GM21390 (cell line): ENCODE measurements at regions not wholly inside any gene's neighbourhood (a gene's known extent, or its start where the extent isn't known, plus 50 kb on each side); places are given as distances from the start of the nearest gene placed in this dataset.
"Not testable (repeated sequence)": the region's sequence is repeated elsewhere in the genome, so short reads cannot be mapped to it uniquely, and the experiment has no call there.

Experiments used
- ATAC-seq: cut with Tn5 transposase; IDR thresholded peaks from one replicate; pipeline ENCODE4 v1.9.1; 2021; ENCODE audit not compliant: unreplicated experiment

DNA sequence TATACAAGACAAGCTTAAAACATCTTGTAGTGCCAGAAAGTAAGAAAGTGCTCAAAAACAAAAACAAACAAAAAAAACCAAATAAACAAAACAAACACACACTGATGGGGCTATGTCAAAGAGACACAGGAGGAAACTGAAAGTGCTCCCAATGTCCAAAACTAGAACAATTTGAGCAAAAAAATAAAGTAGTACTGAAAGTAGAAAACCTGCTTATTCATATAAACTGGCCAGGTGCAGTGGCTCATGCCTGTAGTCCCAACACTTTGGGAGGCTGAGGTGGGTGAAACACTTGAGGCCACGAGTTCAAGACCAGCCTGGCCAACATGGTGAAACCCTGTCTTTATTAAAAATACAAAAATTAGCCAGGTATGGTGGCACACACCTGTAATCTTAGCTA lies 129.9 kb downstream of the GLUL start:
- no peak for ATAC-seq

DNA sequence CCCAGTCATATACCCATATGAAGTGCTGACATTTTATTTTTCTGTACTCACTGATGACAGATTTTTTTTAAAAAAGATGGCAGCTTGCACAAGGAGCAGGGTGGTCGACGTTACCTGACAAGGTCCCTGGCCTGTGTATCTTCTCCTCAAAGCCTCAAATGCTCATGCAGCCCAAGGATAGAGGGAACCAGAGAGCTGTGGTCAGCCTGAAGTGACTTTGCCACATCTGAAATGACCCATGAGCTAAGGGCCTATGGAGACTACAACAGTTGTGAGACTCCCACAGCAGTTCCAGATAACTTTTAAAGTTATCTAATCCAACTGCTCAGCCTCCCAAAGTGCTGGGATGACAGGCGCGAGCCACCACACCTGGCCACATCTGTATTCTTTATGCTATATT lies 131.1 kb downstream of the GLUL start:
- no peak for ATAC-seq

DNA sequence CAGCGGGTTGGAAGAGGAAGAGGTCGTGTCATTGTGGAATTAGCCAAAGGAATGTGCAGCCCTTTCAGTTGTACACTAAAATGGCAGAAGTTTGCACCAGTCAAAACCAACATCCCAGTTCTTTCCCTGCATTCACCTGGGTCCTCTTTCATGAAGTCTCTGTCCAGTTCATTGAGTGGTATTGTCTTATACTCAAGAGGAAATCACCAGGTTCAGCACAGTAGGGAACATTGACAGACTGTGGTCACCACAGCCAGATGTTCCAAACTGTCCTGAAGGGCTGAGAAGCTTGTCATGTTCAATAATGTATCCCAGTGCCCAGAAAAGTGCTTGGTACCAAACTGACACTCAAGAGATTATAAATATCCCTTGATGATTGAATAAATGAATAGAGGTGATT lies 131.6 kb downstream of the GLUL start:
- no peak for ATAC-seq

DNA sequence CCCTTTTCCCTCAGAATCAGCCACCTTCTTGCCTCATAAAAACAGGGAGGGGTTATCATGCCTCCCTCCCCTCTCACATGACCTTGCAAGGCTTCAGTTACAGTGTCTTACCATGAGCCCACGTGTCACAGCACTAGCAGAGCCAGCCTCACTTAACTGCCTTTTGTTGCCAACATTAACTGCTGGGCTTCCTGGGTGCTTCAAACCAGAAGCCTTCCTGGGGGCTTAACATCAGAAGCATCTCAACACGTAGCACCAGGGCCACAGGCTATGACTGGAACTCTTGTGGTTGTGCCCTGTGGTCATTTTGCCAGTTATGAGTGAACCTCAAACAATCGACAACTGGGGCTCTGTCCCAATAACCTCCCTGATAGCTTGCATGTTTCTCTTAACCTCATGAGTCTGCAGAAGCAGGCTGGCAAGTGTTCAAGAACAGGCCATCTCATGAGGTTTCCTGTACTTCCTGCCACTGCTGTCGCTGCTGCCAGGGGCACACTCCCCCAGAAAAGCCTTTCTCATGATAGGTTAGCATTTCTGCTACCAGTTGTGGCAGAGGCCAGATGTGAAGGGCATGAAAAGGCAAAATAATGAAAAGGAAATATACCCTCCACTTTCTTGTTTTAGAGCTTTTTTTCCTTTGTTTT lies 132.2 kb downstream of the GLUL start:
- ATAC-seq: peak; percentile 63

DNA sequence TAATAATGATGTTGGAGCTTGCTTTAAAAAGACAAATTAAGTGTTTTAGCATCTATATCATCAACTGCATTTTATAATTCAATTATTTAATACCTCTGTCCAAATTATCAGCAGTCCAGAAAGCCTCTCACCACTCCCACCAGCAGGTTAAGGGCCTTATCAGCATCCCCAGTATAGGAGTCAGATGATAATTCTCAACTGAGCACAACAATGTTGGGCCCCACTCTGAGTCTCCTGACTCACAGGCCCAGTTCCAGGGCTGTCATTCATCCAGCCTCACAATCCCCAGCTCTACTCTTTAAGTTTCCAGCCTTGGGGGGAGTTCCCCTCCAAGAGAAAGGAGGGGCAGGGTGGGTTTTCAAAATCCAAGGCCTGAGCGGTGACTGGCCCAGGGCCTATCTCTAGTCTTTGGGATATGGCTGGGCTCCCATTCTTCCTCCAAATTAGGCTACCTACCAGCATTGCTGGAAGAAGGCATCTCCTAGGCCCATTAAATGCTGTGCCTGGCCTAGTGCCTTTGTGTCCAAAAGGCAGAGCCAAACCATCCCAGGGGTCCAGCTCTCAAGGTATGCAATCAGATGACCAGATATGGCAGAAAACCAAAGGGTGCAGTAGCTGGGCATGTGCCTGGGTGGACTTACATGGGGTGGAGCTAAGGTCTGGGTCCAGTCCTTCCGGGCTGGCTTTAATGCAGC lies 134.1 kb downstream of the GLUL start:
- no peak for ATAC-seq

DNA sequence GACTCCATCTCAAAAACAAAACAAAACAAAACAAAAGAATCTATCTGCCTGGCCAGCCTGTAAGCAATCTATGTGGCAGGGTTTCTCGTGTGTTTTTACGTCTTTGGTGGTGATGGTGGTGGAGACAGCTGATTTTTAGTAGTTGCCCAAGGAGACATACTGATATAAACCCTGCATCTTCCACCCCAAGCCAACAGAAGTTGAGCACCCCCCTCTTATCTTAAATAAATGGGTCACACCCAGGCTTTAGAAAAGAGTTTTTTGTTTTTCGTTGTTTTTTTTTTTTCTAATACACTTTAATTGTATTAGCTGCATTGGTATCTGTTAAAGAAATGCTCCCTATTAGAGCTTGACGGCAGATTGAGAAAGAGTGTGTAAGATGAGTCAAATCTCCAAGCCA lies 134.7 kb downstream of the GLUL start:
- no peak for ATAC-seq

DNA sequence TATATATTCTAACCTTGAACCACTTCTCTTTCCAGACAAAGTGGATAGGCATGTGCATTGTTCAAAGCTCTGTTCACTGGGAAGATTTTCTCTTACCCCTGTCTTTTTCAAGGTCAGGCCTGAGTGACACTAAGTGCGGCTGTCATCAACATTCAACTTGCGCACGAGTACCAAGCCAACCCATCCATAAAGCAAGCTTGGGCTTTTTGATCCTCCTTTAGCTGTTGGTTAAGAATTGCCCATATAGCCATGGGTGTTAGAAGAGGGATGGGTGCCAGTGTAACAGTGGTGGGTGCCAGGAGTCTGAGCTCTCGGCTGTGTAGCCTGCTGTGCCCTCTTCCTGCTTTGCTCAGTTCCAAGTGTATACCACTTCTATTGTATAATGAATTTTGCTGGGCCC lies 136.1 kb downstream of the GLUL start:
- no peak for ATAC-seq

DNA sequence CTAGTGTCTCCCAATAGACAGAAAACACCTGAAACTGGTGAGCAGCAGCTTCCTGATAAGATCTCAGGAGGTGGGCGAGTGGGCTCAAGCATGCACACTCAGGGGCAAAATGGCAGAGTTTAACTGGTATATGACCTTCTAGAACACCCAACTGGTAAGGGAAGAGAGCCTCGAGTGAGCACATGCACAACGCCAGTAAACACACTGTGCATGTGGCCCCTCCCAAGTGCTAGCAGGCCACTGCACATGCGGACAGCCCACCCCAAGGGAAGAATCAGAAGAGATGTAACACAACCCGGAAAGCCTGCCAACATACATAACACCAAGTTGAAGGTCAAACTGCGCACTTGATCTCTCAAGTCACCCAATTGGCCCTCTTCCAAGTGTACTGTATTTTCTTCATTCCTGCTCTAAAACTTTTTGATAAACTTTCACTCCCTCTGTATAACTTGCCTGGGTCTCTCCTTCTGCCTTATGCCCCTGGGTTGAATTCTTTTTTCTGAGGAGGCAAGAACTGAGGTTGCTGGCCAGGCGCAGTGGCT lies 138.2 kb downstream of the GLUL start:
- no peak for ATAC-seq

DNA sequence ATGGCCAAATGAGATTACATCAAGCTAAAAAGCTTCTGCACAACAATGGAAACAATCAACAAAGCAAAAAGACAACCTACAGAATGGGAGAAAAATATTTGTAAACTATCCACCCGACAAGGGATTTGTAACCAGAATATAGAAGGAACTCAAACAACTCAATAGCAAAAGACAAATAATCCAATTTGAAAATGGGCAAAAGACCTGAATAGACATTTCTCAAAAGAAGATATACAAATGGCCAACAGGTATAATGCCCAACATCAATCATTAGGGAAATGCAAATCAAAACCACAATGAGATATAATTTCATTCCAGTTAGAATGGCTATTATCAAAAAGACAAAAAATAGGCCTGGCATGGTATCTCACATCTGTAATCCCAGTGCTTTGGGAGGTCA lies 140.0 kb downstream of the GLUL start:
- ATAC-seq: no peak

DNA sequence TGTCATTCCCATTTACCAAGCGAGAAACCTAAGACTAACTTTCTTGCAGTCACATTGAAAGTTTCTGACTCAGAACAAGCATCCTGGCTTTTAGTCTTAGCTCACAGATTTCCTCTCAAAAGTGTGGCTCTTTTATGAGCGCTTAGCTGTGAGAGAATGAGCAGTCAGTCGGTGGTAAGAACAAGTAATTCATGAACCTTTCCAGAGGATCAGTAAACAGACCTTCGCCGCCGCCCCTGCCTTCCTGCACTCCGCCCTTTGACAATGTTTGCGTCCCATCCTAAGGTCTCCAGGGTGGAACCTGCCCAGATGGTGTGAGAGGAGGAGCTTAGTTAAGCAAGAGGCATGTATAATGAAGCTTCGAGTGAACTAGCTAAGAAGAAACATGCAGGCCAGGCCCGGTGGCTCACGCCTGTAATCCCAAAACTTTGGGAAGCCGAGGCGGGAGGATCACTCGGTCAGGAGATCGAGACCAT lies 142.4 kb downstream of the GLUL start:
- peak; percentile 80 for ATAC-seq

DNA sequence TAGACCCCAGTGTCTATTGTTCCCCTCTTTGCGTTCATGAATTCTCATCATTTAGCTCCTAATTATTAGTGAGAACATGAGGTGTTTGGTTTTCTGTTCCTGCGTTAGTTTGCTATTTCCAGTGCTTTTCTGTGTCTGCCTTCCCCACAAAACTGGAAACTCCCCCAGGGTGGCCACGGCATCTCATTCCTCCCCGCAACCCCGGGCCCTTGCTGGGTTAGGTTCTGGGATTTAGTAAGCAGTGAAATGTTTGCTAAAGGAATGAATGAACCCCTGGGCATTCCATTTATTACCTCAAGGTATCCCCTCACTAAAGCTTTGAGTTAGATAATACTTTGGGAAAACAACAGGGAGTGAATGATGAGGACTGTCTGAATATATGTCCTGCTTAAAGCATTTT lies 142.9 kb downstream of the GLUL start:
- peak; percentile 25 for ATAC-seq

DNA sequence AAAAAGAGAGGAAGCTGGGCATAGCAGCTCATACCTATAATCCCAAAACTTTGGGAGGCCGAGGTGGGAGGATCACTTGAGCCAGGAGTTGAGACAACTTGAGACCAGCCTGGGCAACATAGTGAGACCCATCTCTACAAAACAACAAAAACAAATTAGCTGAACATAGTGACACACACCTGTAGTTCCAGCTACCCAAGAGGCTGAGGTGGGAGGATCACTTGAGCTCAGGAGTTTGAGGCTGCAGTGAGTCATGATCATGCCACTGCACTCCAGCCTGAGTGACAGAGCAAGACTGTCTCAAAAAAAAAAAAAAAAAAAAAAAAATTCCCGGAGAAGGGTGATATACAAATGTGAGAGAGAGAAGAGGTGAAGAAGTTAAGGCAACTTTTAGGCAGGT lies 143.8 kb downstream of the GLUL start:
- ATAC-seq: not testable (repeated sequence)

DNA sequence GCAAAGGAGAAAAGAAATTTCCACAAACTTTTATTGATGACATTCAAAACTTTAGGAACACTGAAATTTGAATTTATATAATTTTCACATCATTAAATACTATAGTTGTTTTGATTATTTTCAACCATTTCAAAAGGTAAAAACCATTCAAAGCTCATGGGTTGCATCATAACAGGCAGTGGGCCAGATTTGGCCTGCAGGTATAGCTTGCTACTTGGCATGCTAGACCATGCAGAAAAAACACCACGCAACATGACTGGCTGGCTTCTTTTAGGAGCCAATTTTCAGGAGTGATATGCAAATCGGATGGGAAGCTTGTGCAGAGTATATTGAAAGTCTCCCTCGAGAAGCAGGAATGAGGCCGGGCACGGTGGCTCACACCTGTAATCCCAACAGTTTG lies 144.8 kb downstream of the GLUL start:
- ATAC-seq: no peak

DNA sequence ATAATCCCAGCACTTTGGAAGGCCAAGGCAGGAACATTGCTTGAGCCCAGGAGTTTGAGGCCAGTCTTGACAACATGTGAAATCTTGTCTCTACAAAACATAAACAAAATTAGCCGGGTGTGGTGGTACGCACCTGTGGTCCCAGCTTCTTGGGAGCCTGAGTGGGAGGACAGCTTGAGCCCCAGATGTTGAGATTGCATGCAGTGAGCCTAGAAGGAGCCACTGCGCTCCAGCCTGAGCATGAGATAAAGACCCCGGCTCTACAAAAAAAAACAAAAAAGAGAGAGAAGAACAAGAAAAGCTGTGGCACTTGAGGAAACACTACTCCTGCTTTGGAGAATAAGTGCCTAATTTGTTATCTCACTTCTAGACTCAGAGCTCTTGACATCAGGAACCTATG lies 146.6 kb downstream of the GLUL start:
- no peak for ATAC-seq

DNA sequence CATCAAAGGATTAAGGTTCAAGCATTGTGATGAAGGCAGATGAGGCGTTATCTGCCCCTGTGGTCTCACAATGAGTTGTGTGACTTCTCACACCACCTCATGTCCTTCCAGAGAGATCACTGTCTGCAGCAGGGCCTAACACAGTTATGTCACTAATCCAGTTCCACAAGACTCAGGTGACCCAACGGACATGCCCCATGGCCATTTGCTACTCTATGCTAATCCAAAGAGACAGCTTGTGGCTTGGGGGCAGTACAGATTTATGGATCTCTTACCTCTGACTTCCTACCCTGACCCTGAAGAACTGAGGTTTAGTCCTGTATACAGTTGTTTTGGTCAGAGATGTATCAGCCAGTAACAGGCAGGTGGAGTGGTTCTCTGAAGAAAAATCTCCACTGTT lies 147.1 kb downstream of the GLUL start:
- no peak for ATAC-seq

DNA sequence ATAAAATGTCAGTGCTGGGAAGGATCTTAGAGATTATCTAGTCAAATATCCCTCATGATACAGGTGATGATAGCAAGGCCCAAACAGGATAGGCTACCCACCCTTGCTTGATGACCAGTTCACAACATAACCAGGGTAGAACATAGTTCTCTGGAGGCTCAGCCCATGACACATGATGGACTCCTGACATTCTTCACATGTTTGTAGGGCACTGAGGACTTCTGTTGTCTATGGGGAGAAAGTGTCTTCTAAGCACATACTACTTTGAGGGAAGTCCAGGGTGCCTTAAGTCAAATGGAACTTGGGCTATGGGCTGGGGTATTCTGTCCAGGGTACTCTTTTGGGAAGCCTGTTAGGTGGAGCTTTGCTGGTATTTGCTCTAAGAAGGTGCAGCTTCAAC lies 148.9 kb downstream of the GLUL start:
- ATAC-seq: no peak

DNA sequence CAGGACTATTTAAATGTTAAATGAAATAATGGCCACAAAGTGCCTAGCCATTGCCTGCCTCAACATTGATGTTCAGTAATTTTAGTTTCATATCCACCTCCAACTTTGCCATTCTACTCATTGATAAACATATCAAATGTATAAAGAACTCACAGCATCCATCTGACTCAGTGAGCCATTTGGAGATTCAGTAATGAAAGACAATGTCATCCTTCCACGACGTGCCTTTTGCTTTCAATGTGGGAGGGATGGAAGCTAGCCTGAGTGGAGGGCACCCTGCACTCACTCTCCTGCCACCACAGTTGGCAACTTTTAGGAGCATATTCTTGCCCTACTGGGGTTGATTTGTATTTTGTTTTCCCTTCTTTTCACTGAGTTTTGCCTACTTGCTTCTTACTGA lies 151.5 kb downstream of the GLUL start:
- ATAC-seq: no peak

DNA sequence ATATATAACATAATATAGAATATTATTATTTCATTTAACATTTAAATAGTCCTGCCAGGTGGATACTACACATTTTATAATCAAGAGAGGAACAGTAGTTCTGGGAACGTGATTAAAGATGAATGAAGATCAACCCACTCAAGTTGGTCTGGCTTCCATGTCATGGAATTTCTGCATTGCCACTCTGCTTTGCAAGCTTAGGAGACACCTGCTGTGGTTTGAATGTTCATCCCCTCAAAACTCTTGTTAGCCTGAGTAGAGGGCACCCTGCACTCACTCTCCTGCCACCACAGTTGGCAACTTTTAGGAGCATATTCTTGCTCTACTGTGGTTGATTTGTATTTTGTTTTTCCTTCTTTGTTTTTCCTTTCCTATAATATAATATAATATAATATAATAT lies 153.2 kb downstream of the GLUL start:
- no peak for ATAC-seq

DNA sequence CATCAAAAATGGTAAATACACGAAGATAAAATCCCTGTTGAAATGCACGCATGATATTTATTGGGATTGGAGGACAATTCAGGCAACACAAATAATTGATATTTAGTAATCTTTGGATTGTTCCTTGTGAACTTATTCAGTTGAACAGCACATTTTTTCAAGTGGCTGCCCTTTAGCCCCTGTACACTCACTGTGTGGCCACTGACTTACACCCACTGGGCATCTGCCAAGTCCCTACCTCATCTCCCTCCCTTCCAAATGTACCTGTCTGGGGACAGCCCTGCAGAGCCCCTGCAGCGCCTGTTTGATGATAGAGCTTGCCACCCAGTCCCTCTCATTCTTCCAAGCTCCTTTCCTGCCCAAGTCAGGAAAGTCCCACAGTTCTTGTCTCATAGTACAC lies 154.3 kb downstream of the GLUL start:
- ATAC-seq: no peak

DNA sequence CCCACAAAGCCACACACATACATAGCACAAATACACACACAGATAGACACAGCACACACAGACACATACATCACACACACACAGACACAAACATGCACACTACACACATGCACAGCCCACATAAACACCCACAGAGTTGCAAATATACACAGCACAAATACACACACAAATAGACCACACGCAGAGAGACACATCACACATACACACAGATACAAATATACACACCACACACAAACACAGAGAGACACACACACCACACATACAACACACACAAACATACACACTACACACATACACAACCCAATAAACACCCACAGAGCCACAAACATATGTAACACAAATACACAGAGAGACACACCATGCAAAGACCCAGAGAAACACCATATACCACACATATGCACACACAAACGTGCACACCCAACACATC lies 154.9 kb downstream of the GLUL start:
- ATAC-seq: no peak

DNA sequence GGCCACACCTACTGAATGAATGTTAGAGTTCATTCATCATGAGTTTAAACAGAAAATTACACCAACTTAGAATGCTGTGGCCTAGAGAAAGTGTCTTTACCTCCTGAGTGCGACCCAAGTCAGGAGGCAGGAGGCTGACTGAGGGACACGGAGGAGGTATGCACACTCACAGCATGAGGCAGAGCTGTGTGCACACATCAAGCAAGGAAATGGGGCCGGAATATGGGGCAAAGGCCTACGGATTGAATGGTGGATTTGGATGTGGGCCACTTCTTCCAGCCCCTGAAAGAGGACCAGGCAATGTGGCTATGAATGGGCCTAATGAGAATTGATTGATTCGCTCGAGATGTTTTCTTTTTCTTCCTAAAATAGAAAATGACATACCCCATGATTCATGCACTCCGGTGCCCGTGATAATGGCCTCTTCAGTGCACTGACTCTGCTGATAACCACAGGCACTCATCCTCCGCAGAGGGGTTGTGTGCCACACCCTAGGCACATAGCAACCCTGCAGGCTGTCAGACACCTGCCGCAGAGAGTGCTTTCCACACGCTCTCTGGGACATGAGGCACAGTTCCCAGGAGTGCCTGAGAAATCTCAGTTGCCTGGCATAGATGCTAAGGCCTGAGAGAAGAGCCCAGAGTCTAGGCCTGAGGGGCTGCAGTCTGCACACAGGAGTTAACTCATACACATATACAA lies 155.5 kb downstream of the GLUL start:
- no peak for ATAC-seq

DNA sequence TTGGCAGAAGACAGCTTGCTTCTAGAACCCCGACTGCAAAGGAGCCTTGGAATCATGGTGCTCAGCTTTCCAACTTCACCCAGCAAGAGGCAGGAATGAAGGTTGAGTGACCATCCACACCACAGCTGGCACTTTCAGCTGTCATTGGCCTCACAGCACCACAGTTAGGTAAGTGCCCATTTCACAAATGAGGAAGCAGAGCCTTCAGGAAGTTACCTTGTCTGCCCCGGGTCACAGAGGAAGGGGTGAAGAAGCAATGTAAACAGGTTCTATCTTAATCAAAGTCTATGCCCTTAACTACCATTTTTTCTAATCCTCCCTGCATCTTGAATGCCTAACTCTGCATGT lies 156.0 kb downstream of the GLUL start:
- ATAC-seq: no peak
